Lung (tissue), 11 donors: ENCODE measurements at regions not wholly inside any gene's neighbourhood (a gene's known extent, or its start where the extent isn't known, plus 50 kb on each side); places are given as distances from the start of the nearest gene placed in this dataset.
"Not testable (repeated sequence)": the region's sequence is repeated elsewhere in the genome, so short reads cannot be mapped to it uniquely, and the experiment has no call there.

Experiments used
- ATAC-seq: fragments of 200-7000 bp; cut with Tn5 transposase; one replicate; pipeline ENCODE4 v1.9.1; 2020; ENCODE audit warnings: moderate number of reproducible peaks; ENCODE audit not compliant: insufficient read depth, low FRiP score
- DNase-seq, 3 donors: peaks; one replicate each; pipeline ENCODE4 v3.0.0-alpha.2; 2013 to 2017
- H3K27ac ChIP-seq, 2 donors: one replicate each; pipeline ENCODE4 v1.5.1; 2013; ENCODE audit warnings: mild to moderate bottlenecking in 2 of 2, moderate library complexity in 2 of 2, control low read depth in 1 of 2, inconsistent platforms in 1 of 2, low read depth in 1 of 2, low read length in 1 of 2
- H3K27me3 ChIP-seq, 3 donors: one replicate each; pipeline ENCODE4 v1.5.1; 2013; ENCODE audit warnings: low read length in 2 of 3; ENCODE audit not compliant: control insufficient read depth in 3 of 3, insufficient read depth in 3 of 3
- H3K36me3 ChIP-seq, 4 donors: one replicate each; pipeline ENCODE4 v1.5.1; 2013; ENCODE audit warnings: low read length in 4 of 4, mild to moderate bottlenecking in 1 of 4, moderate library complexity in 1 of 4; ENCODE audit not compliant: control insufficient read depth in 4 of 4, insufficient read depth in 4 of 4
- H3K4me1 ChIP-seq, 5 donors: one replicate each; pipeline ENCODE4 v1.5.1; 2013; ENCODE audit warnings: low read length in 5 of 5, mild to moderate bottlenecking in 2 of 5, moderate library complexity in 1 of 5; ENCODE audit not compliant: control insufficient read depth in 5 of 5, insufficient read depth in 5 of 5
- H3K4me3 ChIP-seq: one replicate; pipeline ENCODE4 v1.5.1; 2013; ENCODE audit warnings: mild to moderate bottlenecking, control low read depth, moderate library complexity
- H3K9ac ChIP-seq, 2 donors: one replicate each; pipeline ENCODE4 v1.5.1; 2013; ENCODE audit warnings: low read length in 2 of 2, control low read depth in 1 of 2; ENCODE audit not compliant: insufficient read depth in 1 of 2
- H3K9me3 ChIP-seq, 4 donors: one replicate each; pipeline ENCODE4 v1.5.1; 2013; ENCODE audit warnings: low read length in 3 of 4, mild to moderate bottlenecking in 1 of 4, moderate library complexity in 1 of 4; ENCODE audit not compliant: control insufficient read depth in 4 of 4, insufficient read depth in 3 of 4
- CTCF ChIP-seq: IDR thresholded peaks from 2 replicates; pipeline ENCODE4 v1.5.1; 2012; ENCODE audit warnings: mild to moderate bottlenecking; ENCODE audit errors: control extremely low read depth, extremely low read depth
- WGBS, 2 donors: extraction: QIAGEN DNeasy Blood & Tissue Kit; methylation state at CpG; one replicate each; pipeline ENCODE4 v1.1.7; 2013; 5-methylcytosine and 5-hydroxymethylcytosine counted together
- donor health status: control.
- donor health status: control.
- donor health status: Bipolar disorder and iron deficiency.
- donor health status: healthy.
- donor health status: DM: yes; HTN: yes; CAD: no.

- H3K9ac ChIP-seq, result no peak overlapping the region
- no peak for DNase-seq
- no peaks in the 10 kb centered on the region for H3K36me3 ChIP-seq
- H3K27me3 ChIP-seq, result no peaks in the 10 kb centered on the region
- no peak overlapping the region for H3K27ac ChIP-seq
- ATAC-seq, result no peak
- H3K4me3 ChIP-seq, result no peak overlapping the region
- peaks cover 0 to 7% (median 0%) of the 10 kb centered on the region in 4 donors for H3K9me3 ChIP-seq
- TF ChIP-seq CTCF, result no peak
- no peaks in the 10 kb centered on the region for H3K4me1 ChIP-seq
Observed at GRCh38 chr3:112709911-112710310, 69.0 kb upstream of the CCDC80 start.

- Histone ChIP-seq H3K9me3 (no peaks in the 10 kb centered on the region), H3K27me3 (no peaks in the 10 kb centered on the region), H3K27ac (no peak overlapping the region), H3K4me1 (no peaks in the 10 kb centered on the region), H3K4me3 (no peak overlapping the region), H3K36me3 (no peaks in the 10 kb centered on the region), H3K9ac (no peak overlapping the region)
- no peak for DNase-seq
- no peak for ATAC-seq
- WGBS, 2 donors, result 47 to 65% methylated on average over 4 of the region's 4 CpGs
- no peak for TF ChIP-seq CTCF
Observed at GRCh38 chr3:112699436-112699978, 58.6 kb upstream of the CCDC80 start.

GRCh38 chr3:112698442-112698841 is 57.5 kb upstream of the CCDC80 start:
- not testable (repeated sequence) for DNase-seq, H3K4me1 ChIP-seq, H3K9ac ChIP-seq, H3K9me3 ChIP-seq, ATAC-seq, H3K4me3 ChIP-seq, H3K27me3 ChIP-seq, H3K27ac ChIP-seq, H3K36me3 ChIP-seq
- 75 to 80% methylated on average over 2 of the region's 2 CpGs for WGBS, 2 donors

GRCh38 chr3:112696244-112696643 is 55.3 kb upstream of the CCDC80 start:
- H3K27me3 ChIP-seq, H3K9me3 ChIP-seq, H3K4me1 ChIP-seq, H3K4me3 ChIP-seq, ATAC-seq, H3K36me3 ChIP-seq, DNase-seq, H3K27ac ChIP-seq, H3K9ac ChIP-seq: not testable (repeated sequence)
- WGBS, 2 donors, result 67 to 89% methylated on average over 3 of the region's 3 CpGs

GRCh38 chr3:112695377-112696108 is 54.6 kb upstream of the CCDC80 start:
- not testable (repeated sequence) for ATAC-seq, H3K27ac ChIP-seq, H3K4me1 ChIP-seq, H3K9ac ChIP-seq, H3K36me3 ChIP-seq, H3K27me3 ChIP-seq, H3K4me3 ChIP-seq, H3K9me3 ChIP-seq
- peak in 2 of 3 donors; percentile 10 to 19 for DNase-seq
- 74% methylated on average over 3 of the region's 3 CpGs for WGBS, 2 donors

GRCh38 chr3:112694906-112695305 is 54.0 kb upstream of the CCDC80 start:
- WGBS, 2 donors, result 97 to 98% methylated on average over 2 of the region's 2 CpGs
- not testable (repeated sequence) for H3K27ac ChIP-seq, H3K9me3 ChIP-seq, H3K4me1 ChIP-seq, DNase-seq, ATAC-seq, H3K4me3 ChIP-seq, H3K27me3 ChIP-seq, H3K9ac ChIP-seq, H3K36me3 ChIP-seq
